B cell (primary cell): ENCODE measurements at regions not wholly inside any gene's neighbourhood (a gene's known extent, or its start where the extent isn't known, plus 50 kb on each side); places are given as distances from the start of the nearest gene placed in this dataset.

ENCODE experiments used
- EZH2 ChIP-seq: IDR thresholded peaks from 2 replicates; pipeline ENCODE4 v1.6.1; 2012; ENCODE audit warnings: borderline replicate concordance, low read depth, mild to moderate bottlenecking, moderate library complexity, low read length; ENCODE audit not compliant: insufficient read depth, poor library complexity, severe bottlenecking
- TF ChIP-seq, protein P1 (sequence below): fragments of 200-600 bp; IDR thresholded peaks from one replicate; pipeline ENCODE4 v1.8.0; 2022; ENCODE audit warnings: antibody characterized with exemption, mild to moderate bottlenecking

DNA sequence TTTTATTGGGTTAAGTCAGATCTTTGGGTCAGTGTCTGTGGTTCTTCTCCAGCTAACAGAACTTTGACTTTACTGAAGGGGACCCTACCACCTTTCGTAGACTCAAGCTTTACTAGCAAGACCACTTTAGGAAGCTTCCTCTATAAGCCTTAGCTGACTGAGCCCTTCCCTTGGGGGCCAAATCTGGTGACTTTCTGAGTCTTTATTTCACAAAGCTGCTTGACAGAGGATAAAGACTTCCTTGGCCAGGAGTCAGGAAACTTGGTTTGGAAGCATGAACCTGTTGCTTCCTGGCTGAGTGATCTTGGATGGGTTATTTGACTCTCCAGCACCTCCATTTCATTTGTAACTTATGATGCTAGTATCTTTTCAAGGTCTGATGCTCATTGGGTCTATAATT, 466.7 kb downstream of the TYW1 start:
- TF ChIP-seq, protein P1, sequence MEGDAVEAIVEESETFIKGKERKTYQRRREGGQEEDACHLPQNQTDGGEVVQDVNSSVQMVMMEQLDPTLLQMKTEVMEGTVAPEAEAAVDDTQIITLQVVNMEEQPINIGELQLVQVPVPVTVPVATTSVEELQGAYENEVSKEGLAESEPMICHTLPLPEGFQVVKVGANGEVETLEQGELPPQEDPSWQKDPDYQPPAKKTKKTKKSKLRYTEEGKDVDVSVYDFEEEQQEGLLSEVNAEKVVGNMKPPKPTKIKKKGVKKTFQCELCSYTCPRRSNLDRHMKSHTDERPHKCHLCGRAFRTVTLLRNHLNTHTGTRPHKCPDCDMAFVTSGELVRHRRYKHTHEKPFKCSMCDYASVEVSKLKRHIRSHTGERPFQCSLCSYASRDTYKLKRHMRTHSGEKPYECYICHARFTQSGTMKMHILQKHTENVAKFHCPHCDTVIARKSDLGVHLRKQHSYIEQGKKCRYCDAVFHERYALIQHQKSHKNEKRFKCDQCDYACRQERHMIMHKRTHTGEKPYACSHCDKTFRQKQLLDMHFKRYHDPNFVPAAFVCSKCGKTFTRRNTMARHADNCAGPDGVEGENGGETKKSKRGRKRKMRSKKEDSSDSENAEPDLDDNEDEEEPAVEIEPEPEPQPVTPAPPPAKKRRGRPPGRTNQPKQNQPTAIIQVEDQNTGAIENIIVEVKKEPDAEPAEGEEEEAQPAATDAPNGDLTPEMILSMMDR, result no peak
- TF ChIP-seq EZH2, result no peak
